Upper lobe of left lung (tissue), 4 donors: ENCODE measurements at regions not wholly inside any gene's neighbourhood (a gene's known extent, or its start where the extent isn't known, plus 50 kb on each side); places are given as distances from the start of the nearest gene placed in this dataset.

Experiments used
- EP300 ChIP-seq, 4 donors: sonication (generic); formaldehyde crosslinking; IDR thresholded peaks; one replicate each; pipeline ENCODE4 v1.5.1; 2017; ENCODE audit warnings: antibody characterized with exemption in 4 of 4, control low read depth in 2 of 4
- POLR2A ChIP-seq, 4 donors: fragments of 450-650 bp; IDR thresholded peaks; one replicate each; pipeline ENCODE4 v1.5.1; 2016 to 2017; ENCODE audit warnings: antibody characterized with exemption in 4 of 4, mild to moderate bottlenecking in 2 of 4

DNA sequence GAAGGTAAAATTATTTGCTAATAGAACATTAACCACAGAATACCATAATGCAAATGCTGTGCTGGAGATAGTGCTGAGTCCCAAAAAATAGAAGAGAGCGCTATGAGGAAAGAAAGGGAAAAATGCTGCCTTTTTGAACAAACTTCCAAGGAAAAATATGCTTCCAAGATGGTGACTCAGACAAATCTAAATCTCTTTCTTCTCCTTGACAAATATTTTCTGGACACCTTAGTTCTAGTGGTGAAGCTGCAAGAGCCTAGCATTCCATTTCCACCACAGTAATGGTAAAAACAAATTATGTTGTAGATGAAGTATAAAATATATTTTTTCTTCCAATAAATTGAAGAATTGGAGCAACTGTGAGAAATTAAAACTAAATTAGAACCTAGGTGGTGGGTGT is 155.6 kb upstream of the TBX18 start:
- TF ChIP-seq EP300 (IDR thresholded peaks at IDR 0.05) (no peak), POLR2A (IDR thresholded peaks at IDR 0.05) (no peak)
